Heart right ventricle (tissue), 16 donors: ENCODE measurements at regions not wholly inside any gene's neighbourhood (a gene's known extent, or its start where the extent isn't known, plus 50 kb on each side); places are given as distances from the start of the nearest gene placed in this dataset.

Source experiments
- ATAC-seq, 8 donors: fragments of 200-7000 bp; cut with Tn5 transposase; one replicate each; pipeline ENCODE4 v1.9.1; 2020; ENCODE audit warnings: mild to moderate bottlenecking in 8 of 8, moderate library complexity in 8 of 8, moderate number of reproducible peaks in 1 of 8
- DNase-seq, 2 donors: peaks; one replicate each; pipeline ENCODE4 v3.0.0-alpha.2; 2020
- H3K27ac ChIP-seq, 10 donors: fragments of 200-600 bp; sonication (generic) in 2 of 10; one replicate each; pipeline versions ENCODE4 v1.5.0 to v1.8.0; 2020 to 2022; ENCODE audit warnings: mild to moderate bottlenecking in 3 of 10
- H3K27me3 ChIP-seq, 7 donors: fragments of 200-600 bp; one replicate each; pipeline ENCODE4 v1.8.0; 2021 to 2022; ENCODE audit warnings: mild to moderate bottlenecking in 2 of 7
- H3K36me3 ChIP-seq, 9 donors: fragments of 200-600 bp; sonication (generic) in 1 of 9; one replicate each; pipeline versions ENCODE4 v1.5.0 to v1.8.0; 2020 to 2022; ENCODE audit warnings: mild to moderate bottlenecking in 2 of 9
- H3K4me1 ChIP-seq, 9 donors: fragments of 200-600 bp; sonication (generic) in 1 of 9; one replicate each; pipeline versions ENCODE4 v1.5.0 to v1.8.0; 2020 to 2022; ENCODE audit warnings: mild to moderate bottlenecking in 4 of 9
- H3K4me3 ChIP-seq, 10 donors: fragments of 200-600 bp; sonication (generic) in 2 of 10; one replicate each; pipeline versions ENCODE4 v1.5.0 to v1.8.0; 2020 to 2022; ENCODE audit warnings: mild to moderate bottlenecking in 7 of 10, moderate library complexity in 2 of 10
- H3K9me3 ChIP-seq, 11 donors: fragments of 200-600 bp in 10 of 11; sonication (generic) in 2 of 11; one replicate each; pipeline versions ENCODE4 v1.5.0 to v1.8.0; 2013 to 2022; ENCODE audit warnings: mild to moderate bottlenecking in 2 of 11, control low read depth in 1 of 11, moderate library complexity in 1 of 11
- CTCF ChIP-seq, 9 donors: fragments of 200-600 bp; sonication (generic) in 2 of 9; IDR thresholded peaks; one replicate each; pipeline versions ENCODE4 v1.5.0 to v1.8.0; 2021 to 2022; ENCODE audit warnings: antibody characterized with exemption in 9 of 9, mild to moderate bottlenecking in 5 of 9, moderate library complexity in 1 of 9
- WGBS, 2 donors: extraction: QIAGEN DNeasy Blood & Tissue Kit; methylation state at CpG; one replicate each; pipeline ENCODE4 v1.1.7; 2013; ENCODE audit warnings: inconsistent platforms in 1 of 2; 5-methylcytosine and 5-hydroxymethylcytosine counted together
- intact Hi-C, 10 donors: fragments of 100-400 bp; cut with DNase I; formaldehyde crosslinking; loops; one replicate each; pipeline versions ENCODE4 v1.11.1 to v1.14.2; 2022
- donor health status: Arrhythmogenic right ventricular cardiomyopathy.
- donor health status: ischemic (EF 13 %, LVEDD 7.1; RV severe dilation, severe dysfunction).
- donor health status: healthy with polysubstance abuse.
- donor health status: DM: no; HTN: yes; CAD: no.
- donor health status: DM: no; HTN: no; CAD: no.
- donor health status: ischemic (EF 25% LVEDD 6.9; RV normal size, moderate dysfunction).
- donor health status: ischemic (EF 25% LVEDD 5.7; RV mildly dilated, moderate dysfunction).
- donor health status: healthy.
- donor health status: DM: yes; HTN: yes; CAD: no.
- donor health status: Ischemic cardiomyopathy.
- donor health status: ischemic (EF 35%, LVEDD 5.7; RV mildly dilated, moderate dysfunction).
- donor health status: nonischemic (EF 11% LVEDD 7.7; RV severe dilation, severe dysfunction).
- donor health status: DM: yes; HTN: yes; CAD: no.
- donor health status: PGD.
- donor health status: ischemic (EF 29% LVEDD 5.4; RV normal size, mild dysfunction).
- donor health status: nonischemic (EF 23%, LVEDD 6.1; RV moderate dilation, normal function).

- H3K9me3 ChIP-seq, result peaks cover 0 to 20% (median 0%) of the 10 kb centered on the region in 11 donors
- WGBS, 2 donors, result 82 to 84% methylated on average over 7 of the region's 7 CpGs
- H3K4me1 ChIP-seq, result no peaks in the 10 kb centered on the region
- H3K27ac ChIP-seq, result no peak overlapping the region
- no peak overlapping the region for H3K4me3 ChIP-seq
- H3K36me3 ChIP-seq, result no peaks in the 10 kb centered on the region
- intact Hi-C loops, result no loop called here
- ATAC-seq (no peak), DNase-seq (no peak)
- no peaks in the 10 kb centered on the region for H3K27me3 ChIP-seq
- TF ChIP-seq CTCF (IDR thresholded peaks at IDR 0.05), result no peak
These were observed 282.1 kb downstream of the VGLL3 start for GRCh38 chr3:86708893-86709292.

- WGBS, 2 donors, result 12 to 19% methylated on average over 1 of the region's 1 CpG
- Histone ChIP-seq H3K27me3 (no peaks in the 10 kb centered on the region), H3K9me3 (peaks cover 0 to 30% (median 0%) of the 10 kb centered on the region in 11 donors), H3K27ac (no peak overlapping the region), H3K36me3 (no peaks in the 10 kb centered on the region), H3K4me3 (no peak overlapping the region), H3K4me1 (no peaks in the 10 kb centered on the region)
- peak in 5 of 9 donors; percentile 13 to 45 (median 23) for TF ChIP-seq CTCF (IDR thresholded peaks at IDR 0.05)
- ATAC-seq (no peak), DNase-seq (no peak)
- intact Hi-C loops, result no loop called here
These were observed 288.5 kb downstream of the VGLL3 start for GRCh38 chr3:86702381-86702958.

- Histone ChIP-seq H3K4me3 (no peak overlapping the region), H3K4me1 (no peaks in the 10 kb centered on the region), H3K27me3 (no peaks in the 10 kb centered on the region), H3K27ac (no peak overlapping the region), H3K36me3 (no peaks in the 10 kb centered on the region), H3K9me3 (peaks cover 0 to 20% (median 0%) of the 10 kb centered on the region in 11 donors)
- DNase-seq, result no peak
- no peak for ATAC-seq
- intact Hi-C loops, result loop anchor here in 1 of 10 donors (5.0 kb wide), 1 partner anchor 683 kb away; no protein-coding TSS in a partner anchor
- no peak for TF ChIP-seq CTCF (IDR thresholded peaks at IDR 0.05)
- WGBS, 2 donors, result 75 to 78% methylated on average over 5 of the region's 5 CpGs
These were observed 295.2 kb downstream of the VGLL3 start for GRCh38 chr3:86695752-86696151.

- peaks cover 0 to 32% (median 10%) of the 10 kb centered on the region in 11 donors for H3K9me3 ChIP-seq
- no peak overlapping the region for H3K27ac ChIP-seq
- intact Hi-C loops, result no loop called here
- no peaks in the 10 kb centered on the region for H3K36me3 ChIP-seq
- ATAC-seq, result no peak
- DNase-seq, result no peak
- TF ChIP-seq CTCF (IDR thresholded peaks at IDR 0.05), result no peak
- H3K4me1 ChIP-seq, result no peaks in the 10 kb centered on the region
- no peaks in the 10 kb centered on the region for H3K27me3 ChIP-seq
- no peak overlapping the region for H3K4me3 ChIP-seq
These were observed 317.0 kb downstream of the VGLL3 start for GRCh38 chr3:86673991-86674390.
